HG03135 (cell line): ENCODE measurements at regions not wholly inside any gene's neighbourhood (a gene's known extent, or its start where the extent isn't known, plus 50 kb on each side); places are given as distances from the start of the nearest gene placed in this dataset.
"Not testable (repeated sequence)": the region's sequence is repeated elsewhere in the genome, so short reads cannot be mapped to it uniquely, and the experiment has no call there.

ENCODE experiments used
- ATAC-seq: cut with Tn5 transposase; IDR thresholded peaks from one replicate; pipeline ENCODE4 v1.9.1; 2021; ENCODE audit warnings: mild to moderate bottlenecking, moderate library complexity; ENCODE audit not compliant: unreplicated experiment

DNA sequence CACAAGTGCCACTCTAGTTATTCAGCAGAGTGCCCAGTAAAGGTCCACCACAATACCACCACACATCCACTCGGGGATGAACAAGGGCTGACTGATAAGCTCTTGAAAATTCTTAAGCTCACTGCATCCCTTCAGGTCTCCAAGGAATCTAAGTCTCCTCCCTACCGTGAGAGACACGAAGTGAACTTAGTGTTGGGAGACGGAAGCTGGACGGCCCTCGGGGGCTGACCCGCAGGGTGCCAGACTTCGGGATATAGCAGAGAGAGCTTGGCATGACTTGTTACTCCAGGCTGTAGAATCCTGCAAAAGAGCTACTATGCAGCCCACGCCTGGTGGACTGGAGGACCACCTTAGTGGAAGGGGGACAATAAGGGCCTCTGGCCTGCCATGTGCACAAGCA is 75.1 kb downstream of the LYZL1 start:
- ATAC-seq, result not testable (repeated sequence)

DNA sequence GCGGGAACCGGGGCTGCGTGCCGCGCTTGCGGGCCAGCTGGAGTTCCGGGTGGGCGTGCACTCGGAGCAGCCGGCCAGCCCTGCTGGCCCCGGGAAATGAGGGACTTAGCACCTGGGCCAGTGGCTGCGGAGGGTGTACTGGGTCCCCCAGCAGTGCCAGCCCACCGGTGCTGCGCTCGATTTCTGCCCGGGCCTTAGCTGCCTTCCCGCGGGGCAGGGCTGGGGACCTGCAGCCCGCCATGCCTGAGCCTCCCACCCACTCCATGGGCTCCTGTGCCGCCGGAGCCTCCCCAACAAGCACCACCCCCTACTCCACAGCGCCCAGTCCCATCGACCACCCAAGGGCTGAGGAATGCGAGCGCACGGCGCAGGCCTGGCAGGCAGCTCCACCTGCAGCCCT is 77.3 kb downstream of the LYZL1 start:
- not testable (repeated sequence) for ATAC-seq

DNA sequence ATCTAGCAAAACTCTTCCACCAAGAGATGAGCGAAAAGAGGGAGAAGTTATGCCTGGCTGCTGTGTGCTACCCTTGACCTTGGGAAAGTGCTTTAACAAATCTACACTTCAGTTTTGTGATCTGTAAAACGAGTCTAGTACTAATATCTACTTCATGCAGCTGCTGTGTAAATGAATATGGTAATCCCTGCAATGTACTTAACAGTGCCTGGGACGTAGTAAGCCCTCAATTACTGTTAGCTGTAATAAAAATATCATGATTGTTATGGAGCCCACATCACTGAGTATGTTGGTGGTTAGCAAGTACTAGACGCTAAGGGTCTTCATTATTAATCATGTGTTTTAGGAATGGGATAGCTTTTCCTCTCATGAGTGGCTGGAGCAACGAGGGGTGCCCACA is 80.5 kb downstream of the LYZL1 start:
- no peak for ATAC-seq

DNA sequence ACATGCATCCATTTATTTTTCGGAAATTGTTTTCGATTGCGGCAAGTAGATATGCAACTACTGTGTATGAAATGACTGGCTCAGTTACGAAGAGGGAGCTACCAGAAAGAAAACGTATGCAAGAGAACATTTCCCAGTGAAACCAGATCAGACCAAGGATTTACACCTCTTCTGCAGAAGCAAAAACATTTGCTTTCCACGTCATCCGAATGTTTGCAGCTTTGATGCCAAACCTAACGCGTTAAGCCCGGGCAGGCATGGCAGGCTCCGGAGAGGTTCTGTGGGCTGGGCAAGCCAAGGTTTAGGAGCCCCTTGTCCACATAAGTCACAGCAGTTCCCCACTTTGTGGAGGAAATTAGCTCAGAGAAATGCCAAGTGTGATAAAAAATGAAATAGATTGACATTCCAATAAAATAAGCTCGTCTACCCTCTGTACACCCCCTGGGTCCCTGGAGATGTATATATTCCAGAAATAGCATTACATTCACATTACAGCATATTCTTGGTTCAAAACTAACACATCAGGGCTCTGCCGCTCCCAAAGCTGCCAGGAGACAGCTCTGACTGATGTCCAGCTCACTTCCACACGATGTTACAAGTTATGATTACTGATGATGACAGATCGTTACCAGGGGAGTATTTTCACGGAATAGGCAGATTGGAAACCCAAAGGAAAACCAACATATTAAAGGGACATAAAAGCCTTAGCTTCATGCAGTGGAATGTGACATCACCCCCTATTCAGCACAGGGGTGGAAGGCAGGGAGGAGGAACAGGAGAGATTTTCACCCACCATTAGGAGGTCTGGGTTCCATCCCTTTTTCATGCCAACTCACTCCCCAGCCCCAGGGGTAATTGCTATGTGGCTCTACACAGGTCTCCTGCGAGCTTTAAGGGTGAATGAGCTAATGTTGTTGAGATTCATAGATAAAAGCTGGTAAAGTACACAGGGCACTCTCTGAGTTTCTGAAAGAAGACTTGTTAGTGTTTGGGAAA is 81.5 kb downstream of the LYZL1 start:
- ATAC-seq, result no peak

DNA sequence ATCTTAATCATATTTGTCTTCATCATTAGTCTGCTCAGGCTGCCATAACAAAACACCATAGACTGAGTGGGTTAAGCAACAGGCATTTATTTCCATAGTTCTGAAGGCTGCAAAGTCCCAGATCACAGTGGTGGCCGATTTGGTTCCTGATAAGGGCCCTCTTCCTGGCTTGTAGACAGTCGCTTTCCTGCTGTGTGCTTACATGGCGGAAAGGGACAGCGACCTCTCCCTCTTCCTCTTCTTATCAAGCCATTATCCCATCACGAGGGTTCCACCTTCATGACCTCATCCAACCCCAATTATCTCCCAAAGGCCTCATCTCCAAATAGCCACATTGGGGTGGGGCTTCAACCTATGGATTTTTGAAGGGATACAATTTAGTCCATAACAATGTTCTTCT is 84.0 kb downstream of the LYZL1 start:
- no peak for ATAC-seq

DNA sequence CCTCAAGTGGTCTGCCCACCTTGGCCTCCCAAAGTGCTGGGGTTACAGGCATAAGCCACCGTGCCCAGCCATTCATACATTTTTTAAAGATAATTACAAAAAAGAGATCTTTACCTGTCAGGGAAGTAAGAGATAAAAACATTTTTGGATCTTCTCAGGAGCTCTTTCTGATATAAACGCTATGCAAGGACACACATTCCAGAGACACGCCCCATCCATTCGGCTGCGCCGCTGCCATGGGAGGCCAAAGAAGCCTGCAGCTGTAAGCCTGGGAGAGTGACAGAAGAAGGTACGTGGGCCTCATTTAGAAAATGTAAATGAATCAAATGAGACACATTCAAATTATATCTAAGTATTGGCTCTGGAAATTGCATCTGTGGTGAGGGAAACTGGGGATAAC is 85.3 kb downstream of the LYZL1 start:
- no peak for ATAC-seq

DNA sequence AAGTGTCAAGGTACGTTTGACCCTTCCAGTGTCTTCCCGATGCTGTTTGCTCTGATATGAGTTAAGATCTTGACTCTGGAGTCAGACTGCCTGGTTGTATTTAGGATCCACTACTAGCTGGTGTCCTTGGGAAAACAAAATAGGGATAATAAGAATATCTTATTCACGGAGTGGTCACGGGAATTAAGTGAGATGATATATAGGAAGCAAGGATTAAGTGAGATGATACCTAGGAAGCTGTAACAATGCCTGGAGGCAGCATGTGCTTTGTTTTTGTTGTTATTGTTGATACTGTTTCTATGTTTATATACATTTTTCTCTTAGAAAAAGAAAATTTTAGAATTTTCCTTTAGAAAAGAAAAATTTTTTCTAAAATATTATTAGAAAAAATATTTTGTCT is 87.0 kb downstream of the LYZL1 start:
- ATAC-seq, result no peak

DNA sequence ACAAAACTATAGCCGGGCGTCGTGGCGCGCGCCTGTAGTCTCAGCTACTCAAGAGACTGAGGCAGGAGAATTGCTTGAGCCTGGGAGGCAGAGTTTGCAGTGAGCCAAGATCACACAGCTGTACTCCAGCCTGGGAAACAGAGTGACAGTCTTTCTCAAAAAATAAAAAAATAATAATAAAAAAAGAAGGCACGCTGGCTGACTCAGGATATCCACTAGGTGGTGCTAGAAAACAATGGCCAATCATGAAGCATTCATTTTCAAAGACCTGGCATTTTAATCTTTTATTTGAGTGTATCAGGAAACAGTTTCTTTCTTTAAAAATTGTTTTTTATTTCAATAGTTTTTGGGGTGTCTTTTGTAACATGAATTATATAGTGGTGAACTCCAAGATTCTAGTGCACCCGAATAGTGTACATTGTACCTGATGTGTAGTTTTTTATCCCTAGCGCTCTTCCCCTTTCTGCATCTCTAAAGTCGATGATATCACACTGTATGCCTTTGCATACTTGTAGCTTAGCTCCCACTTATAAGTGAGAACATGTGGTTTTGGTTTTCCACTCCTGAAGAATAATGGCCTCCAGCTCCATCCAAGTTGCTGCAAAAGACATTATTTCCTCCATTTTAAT is 88.6 kb downstream of the LYZL1 start:
- ATAC-seq, result no peak

DNA sequence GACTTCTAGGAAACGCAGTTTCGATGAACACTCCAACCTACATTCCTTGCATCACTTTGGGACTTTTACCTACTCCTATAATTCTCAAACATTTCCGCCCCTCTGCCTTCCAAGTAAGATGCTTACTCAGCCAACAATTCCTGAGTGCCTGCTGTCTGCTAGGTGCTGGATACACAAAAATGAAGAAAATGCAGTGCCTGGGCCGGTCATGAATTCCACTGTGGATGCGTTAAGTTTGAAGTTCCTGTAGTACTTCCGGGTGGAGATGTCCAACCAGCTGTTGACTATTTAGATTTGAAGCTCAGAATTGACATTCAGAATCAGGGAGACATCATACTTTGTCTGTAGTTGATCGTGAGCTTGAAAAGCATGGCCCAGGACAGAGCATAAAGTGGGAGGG is 89.2 kb downstream of the LYZL1 start:
- no peak for ATAC-seq

DNA sequence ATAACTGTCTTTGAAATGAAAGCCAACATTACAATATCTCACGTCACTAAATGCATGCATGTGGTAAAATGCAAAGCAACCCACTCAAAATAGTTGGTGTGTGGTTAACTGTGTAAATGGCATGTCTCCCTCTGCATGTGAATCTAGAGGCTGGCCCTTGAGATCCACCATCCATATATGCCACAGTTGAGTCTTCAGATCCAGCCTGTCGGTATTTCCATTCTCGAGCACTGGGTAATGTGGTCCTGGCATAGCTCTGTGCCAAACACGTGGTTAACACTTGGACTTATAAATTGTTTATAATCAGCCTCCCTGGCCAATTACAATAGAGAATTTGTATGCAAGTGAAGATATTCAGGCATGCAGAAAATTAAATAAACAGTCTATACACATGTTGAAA is 90.3 kb downstream of the LYZL1 start:
- no peak for ATAC-seq

DNA sequence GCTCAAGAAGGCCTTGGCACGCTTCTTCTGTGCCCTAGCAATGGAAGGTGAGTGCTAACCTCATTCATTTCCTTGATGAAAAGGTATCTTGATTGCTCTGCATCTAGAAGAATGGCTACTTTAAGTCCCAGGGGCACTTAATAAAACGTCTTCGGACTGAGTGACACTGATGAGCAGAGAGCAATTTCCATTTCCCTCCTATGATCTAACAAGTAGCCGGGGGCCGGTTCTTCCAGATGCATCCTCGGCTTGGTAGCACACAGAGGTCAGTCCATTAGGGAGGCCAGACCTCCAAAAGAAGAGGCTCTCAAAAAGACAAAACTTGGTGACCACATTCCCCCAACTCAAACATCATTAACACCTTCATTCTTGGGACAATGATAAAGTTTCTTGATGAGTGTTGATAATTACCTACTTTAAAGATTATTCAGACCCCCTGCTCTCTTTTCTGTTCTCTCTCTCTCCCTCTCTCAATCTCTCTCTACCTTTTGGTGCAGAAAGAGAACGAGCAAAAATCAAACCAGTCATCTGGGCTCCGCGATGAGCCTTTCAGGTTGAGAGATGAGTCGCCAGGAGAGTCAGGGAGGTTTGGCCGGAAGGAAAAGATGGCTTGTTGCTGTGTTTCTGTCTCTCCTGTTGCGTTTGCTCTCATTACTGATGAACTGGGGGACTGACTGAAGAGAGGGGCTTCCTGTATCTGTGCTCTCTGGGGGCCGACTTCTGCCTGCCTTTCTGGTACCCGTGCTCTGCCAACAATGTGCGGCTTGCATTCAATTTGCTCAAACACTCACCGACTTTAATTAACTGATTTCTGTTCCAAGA is 91.1 kb downstream of the LYZL1 start:
- not testable (repeated sequence) for ATAC-seq

DNA sequence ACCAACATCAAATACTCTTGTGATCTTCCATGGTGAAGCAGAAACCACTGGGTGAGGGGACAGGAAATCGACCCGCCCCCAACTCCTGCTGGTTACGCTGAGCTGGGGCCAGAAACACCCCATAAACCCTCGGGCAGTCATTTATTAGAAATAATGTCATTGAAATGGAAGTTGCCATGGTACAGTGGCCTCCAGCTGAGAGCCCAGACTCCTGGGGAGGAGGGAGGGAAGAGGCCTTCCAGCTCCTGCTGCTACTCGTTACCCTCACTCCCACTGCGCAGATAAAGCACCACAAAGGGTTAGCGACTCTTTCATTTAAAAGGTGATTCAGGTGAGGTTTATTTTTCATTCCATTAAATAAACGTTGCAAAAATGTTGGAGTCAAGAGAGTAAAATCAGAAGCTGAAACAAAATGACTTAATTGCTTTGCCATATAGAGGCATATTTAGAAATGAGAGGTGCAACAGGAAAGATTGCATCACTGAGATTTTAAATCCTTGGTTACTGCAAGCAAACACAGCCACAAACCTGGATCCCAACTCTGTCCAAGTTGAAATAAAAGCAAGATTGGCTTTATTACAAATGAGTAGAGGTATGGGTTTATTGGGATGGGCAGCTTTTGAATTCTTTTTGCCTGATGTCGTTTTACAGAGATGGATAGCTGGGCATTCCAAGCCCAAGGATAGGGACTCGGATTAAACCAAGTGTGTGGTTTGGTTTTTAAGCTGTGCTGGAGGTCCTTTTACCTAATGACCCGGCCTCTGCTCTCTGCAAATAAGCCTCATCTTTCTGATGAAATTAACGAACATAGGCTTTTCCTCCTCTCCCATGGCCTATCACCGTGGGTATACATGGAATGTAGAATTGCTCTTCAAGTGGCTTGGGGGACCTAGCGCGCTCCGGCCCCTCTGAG is 92.0 kb downstream of the LYZL1 start:
- ATAC-seq, result not testable (repeated sequence)

DNA sequence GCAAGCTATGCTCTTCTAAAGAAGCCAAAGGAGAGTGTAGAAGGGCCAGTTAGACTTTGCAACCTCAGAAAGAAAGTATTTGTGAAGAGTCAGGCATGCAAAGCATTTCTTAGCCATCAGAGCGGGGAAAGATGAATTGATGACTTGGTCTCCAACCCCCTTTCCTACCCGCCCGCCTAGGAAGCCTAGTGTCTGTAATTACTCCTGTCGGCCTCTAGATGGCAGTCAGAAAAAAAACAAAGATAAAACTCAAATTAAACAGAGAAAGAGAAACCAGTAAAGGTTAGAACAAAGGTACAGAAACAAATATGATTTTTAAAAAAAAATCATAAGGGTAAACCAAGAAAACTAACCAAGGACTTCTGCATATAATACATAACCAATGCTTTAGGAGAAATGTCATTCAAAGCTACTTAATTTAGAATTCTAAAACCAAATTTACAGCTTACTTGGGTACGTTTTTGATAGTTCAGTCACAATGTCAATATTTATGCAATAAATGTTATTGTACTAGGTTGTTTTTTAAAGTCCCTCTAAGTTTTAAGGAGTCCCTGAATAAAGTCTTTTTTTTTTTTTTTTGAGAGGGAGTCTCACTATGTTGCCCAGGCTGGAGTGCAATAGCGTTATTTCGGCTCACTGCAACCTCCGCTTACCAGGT is 97.6 kb downstream of the LYZL1 start:
- peak; percentile 59 for ATAC-seq

DNA sequence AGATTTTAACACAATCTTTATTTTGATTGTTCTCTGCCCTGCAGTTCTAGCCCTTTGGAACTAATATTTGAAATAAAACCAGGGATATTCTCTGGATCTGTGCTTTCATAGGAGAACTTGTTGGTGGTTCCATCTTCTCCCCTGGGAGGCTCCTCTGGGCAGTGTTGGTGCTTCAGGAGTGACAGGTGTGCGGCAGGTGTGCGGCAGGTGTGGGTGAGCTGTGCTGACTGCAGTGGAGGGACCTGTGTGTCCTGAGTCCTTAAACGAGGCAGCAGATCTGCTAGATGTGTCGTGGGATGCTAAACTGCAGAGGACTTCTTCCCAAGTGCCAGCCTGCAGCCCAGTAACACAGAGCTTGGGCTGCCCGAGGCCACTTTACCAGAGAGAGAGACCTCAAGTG is 98.4 kb downstream of the LYZL1 start:
- no peak for ATAC-seq

DNA sequence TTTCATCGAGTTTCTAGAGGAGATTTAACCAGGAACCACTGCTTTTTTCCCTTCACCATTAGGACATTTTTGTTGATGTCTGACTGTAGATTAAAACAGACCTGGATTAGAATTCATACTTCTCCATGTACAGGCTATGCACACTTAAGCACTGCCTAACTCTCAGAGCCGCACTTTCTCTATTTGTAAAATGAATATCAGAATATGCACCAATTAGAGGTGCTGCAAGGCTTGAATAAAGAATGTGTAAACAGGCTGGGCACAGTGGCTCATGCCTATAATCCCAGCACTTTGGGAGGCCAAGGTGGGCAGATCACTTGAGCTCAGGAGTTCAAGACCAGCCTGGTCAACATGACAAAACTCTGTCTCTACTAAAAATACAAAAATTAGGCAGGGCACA is 99.2 kb downstream of the LYZL1 start:
- ATAC-seq, result not testable (repeated sequence)

DNA sequence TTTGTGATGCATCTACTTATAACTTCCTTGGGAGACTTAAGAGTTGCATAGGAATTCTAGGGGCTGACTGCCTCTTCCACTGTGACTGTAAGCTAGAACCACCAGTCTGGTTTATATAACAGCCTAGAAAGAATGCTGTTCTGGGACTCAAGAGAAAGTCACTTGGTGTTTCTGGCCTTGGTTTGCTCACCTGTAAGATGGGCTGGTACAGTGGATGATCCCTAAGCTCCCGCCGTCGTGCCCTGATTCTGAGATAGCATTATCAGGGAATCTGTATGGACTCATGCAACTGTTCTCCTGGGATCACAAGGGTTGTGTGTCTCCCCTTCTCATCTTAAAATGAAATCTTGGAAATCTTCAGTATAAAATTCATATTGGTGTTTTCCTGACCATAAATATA is 100.6 kb downstream of the LYZL1 start:
- ATAC-seq, result no peak

DNA sequence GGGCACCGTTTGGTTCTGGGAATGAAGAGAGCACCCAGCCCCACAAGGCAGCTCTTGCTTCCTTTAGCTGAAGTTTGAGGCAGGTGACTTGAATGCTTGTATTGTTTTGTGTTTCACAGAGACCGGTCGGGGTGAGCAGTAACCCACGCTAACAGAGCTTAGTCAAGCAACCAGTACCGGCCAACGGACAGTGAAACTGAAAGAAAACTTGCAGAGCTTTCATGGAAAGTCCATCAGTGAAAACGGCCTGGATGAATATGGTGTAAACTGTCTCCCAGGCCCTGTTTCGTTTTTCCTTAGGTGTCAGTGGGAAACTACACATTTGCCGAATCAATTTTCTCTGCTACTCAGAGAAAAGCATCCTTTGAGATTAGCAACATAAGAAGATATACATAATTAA is 101.1 kb downstream of the LYZL1 start:
- no peak for ATAC-seq

DNA sequence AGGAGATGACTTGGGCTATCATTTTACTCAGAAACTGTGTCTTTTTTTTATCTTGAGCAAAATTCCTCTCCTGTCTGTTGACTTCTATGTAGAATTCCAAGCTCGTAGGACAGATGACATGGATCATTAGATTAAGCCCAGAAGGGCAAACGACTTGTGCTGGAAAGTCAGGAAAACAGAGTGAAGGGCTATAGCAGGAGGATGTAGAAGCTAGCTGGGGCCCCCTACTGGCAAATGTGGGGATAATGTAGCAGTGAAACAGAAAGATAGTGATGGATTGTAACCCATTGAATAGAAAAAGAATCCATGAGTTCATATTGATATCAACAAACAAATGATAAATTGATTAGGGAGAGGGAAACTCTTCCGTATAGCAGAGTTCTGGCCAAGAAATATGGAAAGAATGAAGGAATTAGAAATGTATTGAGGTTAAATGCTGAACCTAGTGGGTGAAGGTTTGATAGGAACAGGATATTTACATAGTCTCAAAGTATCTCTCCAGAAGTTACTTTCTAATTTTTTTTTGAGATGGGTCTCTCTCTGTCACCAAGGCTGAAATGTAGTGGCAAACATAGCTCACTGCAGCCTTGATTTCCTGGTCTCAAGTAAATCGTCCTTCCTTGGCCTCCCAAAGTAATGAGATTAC is 103.6 kb downstream of the LYZL1 start:
- no peak for ATAC-seq

DNA sequence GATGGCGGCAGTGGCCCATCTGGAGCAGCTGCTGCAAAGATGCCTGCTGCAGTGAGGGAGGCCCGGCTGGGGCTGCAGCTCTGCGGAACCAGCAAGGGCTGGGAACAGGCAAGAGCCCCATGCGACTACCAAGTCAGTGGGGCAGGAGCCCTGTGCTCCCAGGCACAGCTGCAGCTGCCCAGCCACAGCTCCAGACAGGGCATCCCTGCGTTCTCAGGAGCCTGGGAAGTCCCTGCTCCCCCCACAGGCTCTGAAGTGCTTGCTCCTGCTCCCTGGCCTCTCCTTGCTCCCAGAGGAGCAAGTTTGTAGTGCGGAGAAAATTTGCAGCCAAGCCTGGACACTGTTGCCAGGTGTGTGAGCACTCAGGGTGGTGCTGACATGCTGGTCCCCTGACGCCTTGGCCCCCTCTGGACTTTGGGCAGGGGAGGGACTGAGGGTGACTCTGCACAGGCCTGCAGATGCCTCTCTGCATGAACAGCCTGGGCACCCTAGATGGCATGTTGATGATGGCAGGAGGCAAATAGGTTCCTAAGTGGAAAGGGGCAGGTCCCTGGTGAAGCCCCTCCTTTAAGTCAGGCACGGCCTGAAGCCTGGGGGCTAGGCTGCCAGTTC is 105.6 kb downstream of the LYZL1 start:
- ATAC-seq, result no peak
